ENCODE measurements at regions not wholly inside any gene's neighbourhood (a gene's known extent, or its start where the extent isn't known, plus 50 kb on each side); places are given as distances from the start of the nearest gene placed in this dataset.
A peak's percentile ranks its signal among the peaks of the same experiment; 100 is the strongest.

GRCh38 chr2:8584174-8585066 is 97.4 kb upstream of the ID2 start:
- Histone ChIP-seq H3K36me3 (ENCODE audit: insufficient read depth, low read length, poor library complexity, severe bottlenecking) (no peaks in the 10 kb centered on the region), H3K27me3 (replicated peaks; ENCODE audit: insufficient read depth, low read depth, low read length, poor library complexity) (no peaks in the 10 kb centered on the region), H3K9me3 (ENCODE audit: low read depth, low read length, poor library complexity, severe bottlenecking) (no peaks in the 10 kb centered on the region), H3K4me1 (ENCODE audit: insufficient read depth, low read length, poor library complexity, severe bottlenecking) (peaks cover 16% of the 10 kb centered on the region), H3K4me3 (ENCODE audit: low read depth, low read length, poor library complexity, severe bottlenecking) (peak overlapping the region; percentile 31), H3K27ac (ENCODE audit: low read depth, low read length, poor library complexity, severe bottlenecking) (peak overlapping the region; percentile 51)
- CTCF ChIA-PET: no interaction called here
- TSS peak; percentile 69 for BruUV-seq (replicated peaks)
- DNase-seq (ENCODE audit: low spot score): no peak
- intact Hi-C loops (cut with micrococcal nuclease; ENCODE audit: unreplicated experiment): loop anchor here (5.0 kb wide), 1 partner anchor 93 kb away; no protein-coding TSS in a partner anchor
- TF ChIP-seq EZH2 (IDR thresholded peaks at IDR 0.05; ENCODE audit: borderline replicate concordance, low read depth, low read length, poor library complexity, severe bottlenecking) (no peak), CTCF (conservative IDR thresholded peaks at IDR 0.05; ENCODE audit: low read depth, low read length) (no peak)
- POLR2A ChIA-PET (ENCODE audit: low non-redundant PET): no interaction called here

- CTCF ChIA-PET: no interaction called here
- no TSS peak for BruUV-seq (replicated peaks)
- intact Hi-C loops (cut with micrococcal nuclease; ENCODE audit: unreplicated experiment): no loop called here
Observed at GRCh38 chr2:8586457-8587051, 95.3 kb upstream of the ID2 start.

DNA sequence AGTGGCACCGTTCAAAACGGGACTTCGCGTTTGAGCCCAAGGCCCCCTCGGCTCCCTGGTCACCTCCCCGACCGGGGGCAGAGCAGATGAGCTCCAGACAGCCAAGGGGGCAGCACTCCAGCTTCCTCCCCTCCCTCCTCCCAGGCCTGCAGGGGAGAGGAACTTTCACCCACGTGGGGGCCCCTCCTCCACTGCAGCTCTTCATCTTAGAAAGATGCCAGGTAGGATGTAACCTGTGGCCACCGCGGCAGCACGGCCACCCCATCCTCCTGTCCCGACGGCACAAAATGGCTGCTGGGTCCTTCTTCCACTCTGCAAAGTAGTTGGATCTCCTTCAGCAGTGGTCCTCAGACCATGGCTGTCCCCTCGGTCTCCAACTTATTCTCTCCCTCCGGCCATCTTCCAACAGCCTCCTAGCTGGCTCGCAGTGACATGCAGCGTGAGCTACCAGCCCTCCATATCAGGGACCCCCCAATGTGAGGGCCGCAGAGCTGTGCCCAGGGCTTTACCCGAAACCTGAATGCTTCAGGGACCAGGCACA is 94.5 kb upstream of the ID2 start:
- no peak for TF ChIP-seq CTCF (conservative IDR thresholded peaks at IDR 0.05; ENCODE audit: low read depth, low read length)
- no peak for TF ChIP-seq EZH2 (IDR thresholded peaks at IDR 0.05; ENCODE audit: borderline replicate concordance, low read depth, low read length, poor library complexity, severe bottlenecking)
- H3K27ac ChIP-seq (ENCODE audit: low read depth, low read length, poor library complexity, severe bottlenecking): no peak overlapping the region
- no peak for DNase-seq (ENCODE audit: low spot score)
- intact Hi-C loops (cut with micrococcal nuclease; ENCODE audit: unreplicated experiment): no loop called here
- H3K4me1 ChIP-seq (ENCODE audit: insufficient read depth, low read length, poor library complexity, severe bottlenecking): peaks cover 19% of the 10 kb centered on the region
- no peaks in the 10 kb centered on the region for H3K36me3 ChIP-seq (ENCODE audit: insufficient read depth, low read length, poor library complexity, severe bottlenecking)
- ChIA-PET CTCF (no interaction called here), POLR2A (ENCODE audit: low non-redundant PET) (no interaction called here)
- no peak overlapping the region for H3K4me3 ChIP-seq (ENCODE audit: low read depth, low read length, poor library complexity, severe bottlenecking)
- BruUV-seq (replicated peaks): no TSS peak
- H3K9me3 ChIP-seq (ENCODE audit: low read depth, low read length, poor library complexity, severe bottlenecking): no peaks in the 10 kb centered on the region
- no peaks in the 10 kb centered on the region for H3K27me3 ChIP-seq (replicated peaks; ENCODE audit: insufficient read depth, low read depth, low read length, poor library complexity)

More at GRCh38 chr2:8586457-8587051, 95.3 kb upstream of the ID2 start:
- Histone ChIP-seq H3K27ac (ENCODE audit: low read depth, low read length, poor library complexity, severe bottlenecking) (no peak overlapping the region), H3K36me3 (ENCODE audit: insufficient read depth, low read length, poor library complexity, severe bottlenecking) (no peaks in the 10 kb centered on the region), H3K4me1 (ENCODE audit: insufficient read depth, low read length, poor library complexity, severe bottlenecking) (peaks cover 19% of the 10 kb centered on the region), H3K4me3 (ENCODE audit: low read depth, low read length, poor library complexity, severe bottlenecking) (no peak overlapping the region), H3K27me3 (replicated peaks; ENCODE audit: insufficient read depth, low read depth, low read length, poor library complexity) (no peaks in the 10 kb centered on the region), H3K9me3 (ENCODE audit: low read depth, low read length, poor library complexity, severe bottlenecking) (no peaks in the 10 kb centered on the region)
- TF ChIP-seq CTCF (conservative IDR thresholded peaks at IDR 0.05; ENCODE audit: low read depth, low read length) (no peak), EZH2 (IDR thresholded peaks at IDR 0.05; ENCODE audit: borderline replicate concordance, low read depth, low read length, poor library complexity, severe bottlenecking) (no peak)
- POLR2A ChIA-PET (ENCODE audit: low non-redundant PET): no interaction called here
- no peak for DNase-seq (ENCODE audit: low spot score)
